Lung (tissue), 11 donors: ENCODE measurements at regions not wholly inside any gene's neighbourhood (a gene's known extent, or its start where the extent isn't known, plus 50 kb on each side); places are given as distances from the start of the nearest gene placed in this dataset.

Source experiments
- ATAC-seq: fragments of 200-7000 bp; cut with Tn5 transposase; one replicate; pipeline ENCODE4 v1.9.1; 2020; ENCODE audit warnings: moderate number of reproducible peaks; ENCODE audit not compliant: insufficient read depth, low FRiP score
- DNase-seq, 3 donors: peaks; one replicate each; pipeline ENCODE4 v3.0.0-alpha.2; 2013 to 2017
- H3K27ac ChIP-seq, 2 donors: one replicate each; pipeline ENCODE4 v1.5.1; 2013; ENCODE audit warnings: mild to moderate bottlenecking in 2 of 2, moderate library complexity in 2 of 2, control low read depth in 1 of 2, inconsistent platforms in 1 of 2, low read depth in 1 of 2, low read length in 1 of 2
- H3K27me3 ChIP-seq, 3 donors: one replicate each; pipeline ENCODE4 v1.5.1; 2013; ENCODE audit warnings: low read length in 2 of 3; ENCODE audit not compliant: control insufficient read depth in 3 of 3, insufficient read depth in 3 of 3
- H3K36me3 ChIP-seq, 4 donors: one replicate each; pipeline ENCODE4 v1.5.1; 2013; ENCODE audit warnings: low read length in 4 of 4, mild to moderate bottlenecking in 1 of 4, moderate library complexity in 1 of 4; ENCODE audit not compliant: control insufficient read depth in 4 of 4, insufficient read depth in 4 of 4
- H3K4me1 ChIP-seq, 5 donors: one replicate each; pipeline ENCODE4 v1.5.1; 2013; ENCODE audit warnings: low read length in 5 of 5, mild to moderate bottlenecking in 2 of 5, moderate library complexity in 1 of 5; ENCODE audit not compliant: control insufficient read depth in 5 of 5, insufficient read depth in 5 of 5
- H3K4me3 ChIP-seq: one replicate; pipeline ENCODE4 v1.5.1; 2013; ENCODE audit warnings: mild to moderate bottlenecking, control low read depth, moderate library complexity
- H3K9ac ChIP-seq, 2 donors: one replicate each; pipeline ENCODE4 v1.5.1; 2013; ENCODE audit warnings: low read length in 2 of 2, control low read depth in 1 of 2; ENCODE audit not compliant: insufficient read depth in 1 of 2
- H3K9me3 ChIP-seq, 4 donors: one replicate each; pipeline ENCODE4 v1.5.1; 2013; ENCODE audit warnings: low read length in 3 of 4, mild to moderate bottlenecking in 1 of 4, moderate library complexity in 1 of 4; ENCODE audit not compliant: control insufficient read depth in 4 of 4, insufficient read depth in 3 of 4
- CTCF ChIP-seq: IDR thresholded peaks from 2 replicates; pipeline ENCODE4 v1.5.1; 2012; ENCODE audit warnings: mild to moderate bottlenecking; ENCODE audit errors: control extremely low read depth, extremely low read depth
- WGBS, 2 donors: extraction: QIAGEN DNeasy Blood & Tissue Kit; methylation state at CpG; one replicate each; pipeline ENCODE4 v1.1.7; 2013; 5-methylcytosine and 5-hydroxymethylcytosine counted together
- donor health status: control.
- donor health status: control.
- donor health status: Bipolar disorder and iron deficiency.
- donor health status: healthy.
- donor health status: DM: yes; HTN: yes; CAD: no.

- H3K9me3 ChIP-seq, result peaks cover 0 to 3% (median 0%) of the 10 kb centered on the region in 4 donors
- no peak for ATAC-seq
- TF ChIP-seq CTCF, result no peak
- H3K27me3 ChIP-seq, result no peaks in the 10 kb centered on the region
- no peak overlapping the region for H3K9ac ChIP-seq
- H3K27ac ChIP-seq, result no peak overlapping the region
- H3K4me1 ChIP-seq, result no peaks in the 10 kb centered on the region
- H3K36me3 ChIP-seq, result no peaks in the 10 kb centered on the region
- DNase-seq, result no peak
- 86 to 89% methylated on average over 2 of the region's 2 CpGs for WGBS, 2 donors
- no peak overlapping the region for H3K4me3 ChIP-seq
Measured at GRCh38 chr13:68099631-68100030, 869.5 kb upstream of the PCDH9 start.

- Histone ChIP-seq H3K9ac (no peak overlapping the region), H3K4me3 (no peak overlapping the region), H3K4me1 (no peaks in the 10 kb centered on the region), H3K27ac (no peak overlapping the region), H3K27me3 (no peaks in the 10 kb centered on the region), H3K9me3 (peaks cover 0 to 3% (median under 1%) of the 10 kb centered on the region in 4 donors), H3K36me3 (no peaks in the 10 kb centered on the region)
- 53 to 60% methylated on average over 2 of the region's 2 CpGs for WGBS, 2 donors
- ATAC-seq (no peak), DNase-seq (no peak)
- TF ChIP-seq CTCF, result no peak
Measured at GRCh38 chr13:68081061-68081460, 850.9 kb upstream of the PCDH9 start.

- no peak overlapping the region for H3K4me3 ChIP-seq
Measured at GRCh38 chr13:68078874-68079273, 848.7 kb upstream of the PCDH9 start.

More at GRCh38 chr13:68078874-68079273, 848.7 kb upstream of the PCDH9 start:
- Histone ChIP-seq H3K27me3 (no peaks in the 10 kb centered on the region), H3K4me1 (no peaks in the 10 kb centered on the region), H3K27ac (no peak overlapping the region), H3K9me3 (peaks cover 0 to 3% (median 1%) of the 10 kb centered on the region in 4 donors), H3K9ac (no peak overlapping the region), H3K36me3 (no peaks in the 10 kb centered on the region)
- ATAC-seq (no peak), DNase-seq (no peak)
- TF ChIP-seq CTCF, result no peak
- WGBS, 2 donors, result 93% methylated on average over 1 of the region's 1 CpG
